HUES48 (cell line): ENCODE measurements at regions not wholly inside any gene's neighbourhood (a gene's known extent, or its start where the extent isn't known, plus 50 kb on each side); places are given as distances from the start of the nearest gene placed in this dataset.

Experiments
- H3K27ac ChIP-seq: one replicate; pipeline ENCODE4 v1.7.0; 2013; ENCODE audit warnings: low read depth, low read length, inconsistent platforms
- H3K27me3 ChIP-seq: 2 replicates; pipeline ENCODE4 v1.6.1; 2013; ENCODE audit warnings: mild to moderate bottlenecking, low read length; ENCODE audit not compliant: control insufficient read depth, insufficient read depth
- H3K36me3 ChIP-seq: 2 replicates; pipeline ENCODE4 v1.6.1; 2013; ENCODE audit warnings: low read length; ENCODE audit not compliant: control insufficient read depth, insufficient read depth
- H3K4me1 ChIP-seq: 2 replicates; pipeline ENCODE4 v1.6.1; 2013; ENCODE audit warnings: mild to moderate bottlenecking, low read length; ENCODE audit not compliant: control insufficient read depth, insufficient read depth
- H3K4me3 ChIP-seq: 2 replicates; pipeline ENCODE4 v1.5.1; 2013; ENCODE audit warnings: mild to moderate bottlenecking, low read depth, low read length
- H3K9ac ChIP-seq: 2 replicates; pipeline ENCODE4 v1.6.1; 2013; ENCODE audit warnings: mild to moderate bottlenecking, low read depth, low read length, moderate library complexity
- H3K9me3 ChIP-seq: 2 replicates; pipeline ENCODE4 v1.6.1; 2013; ENCODE audit warnings: low read length; ENCODE audit not compliant: control insufficient read depth, insufficient read depth

DNA sequence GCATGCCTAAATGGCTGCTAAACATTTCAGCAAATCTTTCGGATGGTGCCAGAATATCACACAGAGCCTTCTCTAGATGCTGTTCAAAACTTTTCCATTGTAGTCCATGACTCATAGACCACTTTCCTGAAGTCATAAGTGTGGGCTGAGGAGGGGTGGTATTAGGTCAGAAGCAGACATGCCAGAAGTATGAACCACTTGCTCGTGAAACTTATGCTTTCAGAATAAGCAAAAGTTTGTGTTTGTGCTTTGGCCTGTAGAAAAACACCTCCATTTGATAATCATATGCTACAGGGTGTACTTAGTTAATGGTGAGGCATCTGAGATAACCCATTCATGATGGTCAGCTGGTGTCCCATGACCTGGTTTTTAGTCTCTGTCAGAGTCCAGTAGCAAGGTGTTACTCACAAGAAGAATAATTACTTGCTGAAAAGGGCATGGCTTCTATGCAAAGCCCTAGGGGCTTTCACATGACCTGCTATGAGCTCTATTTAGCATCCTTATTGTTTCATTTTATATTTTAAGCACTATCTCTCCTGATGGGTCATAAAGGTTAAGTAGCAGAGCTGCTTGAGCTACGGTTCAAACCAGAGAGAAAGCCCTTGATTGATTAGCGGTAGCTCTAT, 183.1 kb upstream of the IVNS1ABP start:
- Histone ChIP-seq H3K9me3 (no peaks in the 10 kb centered on the region), H3K36me3 (no peaks in the 10 kb centered on the region), H3K9ac (no peak overlapping the region), H3K4me1 (no peaks in the 10 kb centered on the region), H3K27ac (no peak overlapping the region), H3K4me3 (no peak overlapping the region), H3K27me3 (no peaks in the 10 kb centered on the region)

DNA sequence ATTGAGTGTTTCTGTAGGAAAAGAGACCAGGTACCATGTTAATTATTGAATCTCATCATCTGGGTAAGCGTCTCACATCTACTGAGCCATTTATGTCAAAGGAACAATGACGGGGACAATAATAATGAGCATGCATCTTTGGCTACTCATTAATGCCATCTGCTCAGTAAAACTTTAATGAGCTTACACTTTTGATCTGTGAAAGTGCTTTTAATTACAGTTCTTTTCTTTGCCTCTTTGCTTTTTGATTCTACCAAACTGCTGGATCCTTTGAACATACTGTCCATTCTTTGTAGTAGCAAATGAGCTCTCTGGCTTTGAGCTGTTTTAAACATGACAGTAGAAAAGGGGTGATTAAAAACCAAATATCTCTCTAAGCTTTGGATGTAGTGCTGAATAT, 181.2 kb upstream of the IVNS1ABP start:
- H3K4me1 ChIP-seq, result no peaks in the 10 kb centered on the region
- H3K27me3 ChIP-seq, result no peaks in the 10 kb centered on the region
- H3K9ac ChIP-seq, result no peak overlapping the region
- no peak overlapping the region for H3K4me3 ChIP-seq
- H3K9me3 ChIP-seq, result no peaks in the 10 kb centered on the region
- no peaks in the 10 kb centered on the region for H3K36me3 ChIP-seq
- no peak overlapping the region for H3K27ac ChIP-seq

DNA sequence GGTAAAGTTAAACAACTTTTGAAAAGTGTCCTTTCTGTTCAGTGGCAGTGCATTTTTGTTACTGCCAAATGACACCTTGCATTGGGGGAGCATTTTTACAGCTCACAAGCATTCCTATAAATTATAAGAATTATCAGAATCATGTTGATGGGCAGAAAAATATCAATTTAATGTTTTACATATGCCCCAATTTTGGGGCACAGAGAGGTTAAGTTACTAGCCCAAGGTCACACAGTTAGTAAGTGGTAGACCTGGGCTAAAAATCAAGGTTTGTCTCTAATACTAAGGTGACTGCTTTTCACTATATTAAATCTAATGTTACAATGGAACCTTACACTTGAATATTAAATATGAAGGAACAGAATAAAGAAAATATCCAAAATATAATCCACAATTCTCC, 180.1 kb upstream of the IVNS1ABP start:
- H3K9me3 ChIP-seq, result no peaks in the 10 kb centered on the region
- H3K27ac ChIP-seq, result no peak overlapping the region
- no peak overlapping the region for H3K4me3 ChIP-seq
- no peaks in the 10 kb centered on the region for H3K4me1 ChIP-seq
- H3K27me3 ChIP-seq, result no peaks in the 10 kb centered on the region
- H3K9ac ChIP-seq, result no peak overlapping the region
- no peaks in the 10 kb centered on the region for H3K36me3 ChIP-seq

DNA sequence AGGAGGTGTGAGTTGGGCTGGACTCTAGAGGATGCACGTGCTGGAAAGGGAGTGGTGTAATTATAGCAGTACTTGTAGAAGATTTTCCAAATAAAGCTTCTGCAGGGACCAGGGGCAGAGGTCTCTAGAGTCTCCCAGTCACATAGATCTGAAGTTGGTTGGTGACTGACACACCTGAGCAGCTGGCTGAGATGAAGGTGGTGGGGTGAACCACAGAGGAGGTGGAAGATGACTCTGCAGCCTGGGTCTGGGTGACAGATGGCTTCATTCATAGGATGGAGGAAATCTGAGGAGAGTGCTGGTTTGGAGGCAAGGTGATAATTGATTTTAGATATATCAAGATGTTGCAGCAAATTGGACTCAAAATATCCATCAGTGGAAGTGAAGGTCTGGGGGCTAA, 178.9 kb upstream of the IVNS1ABP start:
- no peak overlapping the region for H3K27ac ChIP-seq
- no peaks in the 10 kb centered on the region for H3K4me1 ChIP-seq
- no peaks in the 10 kb centered on the region for H3K36me3 ChIP-seq
- no peak overlapping the region for H3K9ac ChIP-seq
- H3K9me3 ChIP-seq, result no peaks in the 10 kb centered on the region
- no peaks in the 10 kb centered on the region for H3K27me3 ChIP-seq
- H3K4me3 ChIP-seq, result no peak overlapping the region

DNA sequence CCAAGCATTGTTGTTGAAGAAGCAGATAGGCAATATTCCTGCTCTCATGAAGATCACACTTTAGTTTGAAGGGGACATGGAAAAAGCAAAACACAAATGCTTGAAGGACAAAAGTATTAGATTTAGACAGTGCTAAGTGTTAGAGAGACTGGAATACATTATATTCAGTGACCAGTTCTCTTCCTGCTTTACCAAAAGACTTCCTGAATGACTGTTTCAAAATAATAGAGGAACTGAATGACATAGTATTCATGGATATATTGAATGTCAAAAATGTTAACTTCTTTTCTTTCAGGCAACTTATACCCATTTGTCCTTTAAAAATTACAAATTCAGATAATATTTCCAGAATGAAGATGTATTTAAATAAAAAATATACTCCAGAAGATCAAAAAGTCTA, 178.0 kb upstream of the IVNS1ABP start:
- Histone ChIP-seq H3K4me1 (no peaks in the 10 kb centered on the region), H3K9ac (no peak overlapping the region), H3K9me3 (no peaks in the 10 kb centered on the region), H3K36me3 (no peaks in the 10 kb centered on the region), H3K27ac (no peak overlapping the region), H3K27me3 (no peaks in the 10 kb centered on the region), H3K4me3 (no peak overlapping the region)

DNA sequence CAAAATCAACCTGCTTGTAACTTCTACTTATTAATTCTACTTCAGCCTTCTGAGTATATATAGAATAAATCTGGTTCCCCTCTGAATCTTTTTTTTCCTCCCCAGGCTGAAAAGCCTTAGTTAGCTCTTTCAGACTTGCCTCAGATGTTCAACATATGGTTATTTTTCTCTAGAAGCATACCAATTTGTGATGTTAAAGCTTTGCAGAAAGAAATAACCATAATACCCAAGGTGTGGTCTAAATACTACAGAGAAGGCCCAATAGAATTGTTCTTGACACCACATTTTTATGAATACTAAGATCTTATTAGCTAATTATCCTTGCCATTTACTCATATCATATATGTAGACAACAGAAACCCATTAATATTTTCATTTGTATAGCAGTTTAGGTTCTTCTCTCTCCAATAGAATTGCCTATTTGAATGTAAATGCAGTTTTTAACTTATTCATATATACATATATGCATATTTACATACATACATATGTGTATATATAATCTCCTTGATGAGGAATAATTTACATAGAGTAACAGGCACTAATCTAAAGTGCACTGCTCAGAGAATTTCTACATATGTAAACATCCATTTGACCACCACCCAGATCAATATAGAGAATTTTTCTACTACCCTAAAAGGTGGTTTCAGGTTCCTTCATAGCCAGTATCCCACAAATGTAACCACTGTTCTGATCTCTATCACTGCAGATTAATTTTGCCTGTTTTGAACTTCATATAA, 175.2 kb upstream of the IVNS1ABP start:
- H3K27me3 ChIP-seq, result no peaks in the 10 kb centered on the region
- H3K36me3 ChIP-seq, result no peaks in the 10 kb centered on the region
- H3K9ac ChIP-seq, result no peak overlapping the region
- H3K9me3 ChIP-seq, result no peaks in the 10 kb centered on the region
- H3K27ac ChIP-seq, result no peak overlapping the region
- H3K4me3 ChIP-seq, result no peak overlapping the region
- H3K4me1 ChIP-seq, result no peaks in the 10 kb centered on the region

DNA sequence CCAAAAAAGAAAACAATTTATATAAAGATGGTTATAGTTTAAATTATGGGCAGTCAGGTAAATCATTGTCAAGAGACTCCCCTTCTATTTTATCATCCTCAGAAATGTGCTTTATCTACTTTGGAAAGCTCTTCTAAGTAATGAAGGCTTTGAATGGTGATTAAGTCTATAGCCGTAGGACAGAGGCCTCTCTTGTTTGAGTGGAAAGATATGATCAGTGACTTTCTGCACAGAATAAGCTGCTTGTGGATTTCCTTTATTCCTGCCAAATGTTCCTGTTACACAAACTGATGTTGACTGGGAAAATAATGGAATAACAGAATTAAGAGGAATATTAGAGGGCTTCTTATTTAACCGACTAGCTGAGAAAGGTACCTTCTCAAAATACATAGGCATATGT, 174.6 kb upstream of the IVNS1ABP start:
- Histone ChIP-seq H3K4me3 (no peak overlapping the region), H3K9ac (no peak overlapping the region), H3K27me3 (no peaks in the 10 kb centered on the region), H3K4me1 (no peaks in the 10 kb centered on the region), H3K9me3 (no peaks in the 10 kb centered on the region), H3K27ac (no peak overlapping the region), H3K36me3 (no peaks in the 10 kb centered on the region)

DNA sequence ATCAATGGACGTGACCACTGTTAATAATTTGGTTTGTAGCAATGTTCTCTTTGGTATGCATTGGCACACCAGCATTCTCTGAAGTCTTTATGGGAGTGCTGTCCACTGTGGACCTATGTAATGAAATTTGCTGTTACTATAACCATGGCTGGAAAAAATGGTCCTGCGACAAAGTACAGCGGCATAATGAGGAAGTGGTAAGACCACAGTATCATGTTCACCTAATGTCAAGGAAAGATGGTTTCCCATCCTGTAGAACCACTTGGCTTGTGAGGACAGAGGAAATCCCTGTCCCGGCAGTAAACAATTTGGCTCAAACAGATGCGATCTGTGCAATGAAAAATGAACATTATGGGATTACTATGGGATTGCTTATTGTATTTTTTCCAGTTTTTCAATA, 173.9 kb upstream of the IVNS1ABP start:
- H3K9me3 ChIP-seq, result no peaks in the 10 kb centered on the region
- no peaks in the 10 kb centered on the region for H3K27me3 ChIP-seq
- H3K9ac ChIP-seq, result no peak overlapping the region
- no peaks in the 10 kb centered on the region for H3K36me3 ChIP-seq
- H3K27ac ChIP-seq, result no peak overlapping the region
- no peaks in the 10 kb centered on the region for H3K4me1 ChIP-seq
- no peak overlapping the region for H3K4me3 ChIP-seq

DNA sequence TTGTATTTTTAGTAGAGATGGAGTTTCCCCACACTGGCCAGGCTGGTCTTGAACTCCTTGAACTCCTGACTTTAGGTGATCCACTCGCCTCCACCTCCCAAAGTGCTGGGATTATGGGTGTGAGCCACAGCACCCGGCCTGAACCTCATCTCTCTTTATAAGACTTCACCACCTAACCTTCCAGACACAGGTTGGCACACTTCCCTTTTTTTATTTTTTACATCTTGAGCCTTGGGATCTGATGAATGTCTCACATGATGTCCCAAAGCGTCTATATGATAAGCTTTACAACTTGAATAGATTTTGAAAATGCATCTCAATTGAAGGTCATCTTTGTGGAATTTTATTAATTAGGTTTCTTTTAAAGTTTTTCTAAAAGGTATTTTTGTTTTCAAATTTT, 172.4 kb upstream of the IVNS1ABP start:
- H3K4me3 ChIP-seq, result no peak overlapping the region
- H3K4me1 ChIP-seq, result no peaks in the 10 kb centered on the region
- no peaks in the 10 kb centered on the region for H3K36me3 ChIP-seq
- H3K9ac ChIP-seq, result no peak overlapping the region
- H3K9me3 ChIP-seq, result no peaks in the 10 kb centered on the region
- no peak overlapping the region for H3K27ac ChIP-seq
- H3K27me3 ChIP-seq, result no peaks in the 10 kb centered on the region

DNA sequence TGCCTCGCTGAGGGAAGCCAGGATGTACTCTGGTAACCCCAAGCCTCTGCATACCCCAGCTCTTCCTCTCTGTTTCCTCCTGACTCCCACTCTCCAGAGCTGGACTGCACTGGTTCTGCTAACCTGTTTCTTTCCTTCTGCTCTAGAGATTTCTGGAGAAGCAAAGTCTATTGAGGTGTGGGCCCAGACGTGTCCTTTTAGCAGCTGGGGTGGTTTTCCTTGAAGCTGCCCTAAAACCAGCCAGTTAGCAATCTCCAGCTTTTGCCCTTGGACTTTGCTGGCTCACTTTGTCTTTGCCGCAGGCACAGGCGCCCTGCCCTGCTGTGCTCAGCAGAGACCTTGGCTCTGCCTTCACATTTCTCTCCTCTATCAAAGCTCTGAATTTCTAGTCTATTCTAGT, 171.8 kb upstream of the IVNS1ABP start:
- Histone ChIP-seq H3K9ac (no peak overlapping the region), H3K9me3 (no peaks in the 10 kb centered on the region), H3K4me1 (peaks cover 4% of the 10 kb centered on the region), H3K27ac (no peak overlapping the region), H3K36me3 (no peaks in the 10 kb centered on the region), H3K4me3 (no peak overlapping the region), H3K27me3 (no peaks in the 10 kb centered on the region)

DNA sequence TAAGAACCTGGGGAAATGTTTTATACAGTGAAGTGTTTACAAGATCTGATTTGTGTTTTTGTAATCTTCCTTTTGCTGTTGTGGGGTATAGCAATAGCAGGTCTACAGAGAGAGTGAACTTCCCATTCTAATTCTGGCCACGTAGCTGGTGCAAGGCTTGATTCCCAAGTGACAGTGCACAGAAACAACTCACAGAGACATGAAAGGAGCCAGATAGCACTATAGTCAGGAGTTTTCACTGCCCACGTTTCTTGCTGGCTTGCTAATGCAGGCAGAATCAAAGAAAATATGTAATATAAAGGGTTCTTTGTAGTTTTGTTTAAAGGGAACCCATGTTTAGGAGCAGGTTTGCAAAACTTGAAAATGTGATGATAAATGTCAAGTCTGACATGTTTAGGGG, 170.9 kb upstream of the IVNS1ABP start:
- no peaks in the 10 kb centered on the region for H3K9me3 ChIP-seq
- no peak overlapping the region for H3K9ac ChIP-seq
- H3K4me1 ChIP-seq, result peaks cover 6% of the 10 kb centered on the region
- no peak overlapping the region for H3K27ac ChIP-seq
- no peak overlapping the region for H3K4me3 ChIP-seq
- H3K27me3 ChIP-seq, result no peaks in the 10 kb centered on the region
- no peaks in the 10 kb centered on the region for H3K36me3 ChIP-seq
